Neural progenitor cell (in vitro differentiated cells): ENCODE measurements at regions not wholly inside any gene's neighbourhood (a gene's known extent, or its start where the extent isn't known, plus 50 kb on each side); places are given as distances from the start of the nearest gene placed in this dataset.

Experiments
- DNase-seq: peaks from one replicate; pipeline ENCODE4 v3.0.0-alpha.2; 2016; ENCODE audit warnings: low spot score
- H2AFZ ChIP-seq: fragments of 200-600 bp; sonication (generic); replicated peaks from 2 replicates; pipeline ENCODE4 v1.6.1; 2016; ENCODE audit warnings: antibody characterized with exemption
- H3F3A ChIP-seq: fragments of 200-600 bp; sonication (generic); 2 replicates; pipeline ENCODE4 v1.6.1; 2016; ENCODE audit warnings: antibody characterized with exemption, low read depth
- H3K27ac ChIP-seq: fragments of 200-600 bp; sonication (generic); 2 replicates; pipeline ENCODE4 v1.5.1; 2016; ENCODE audit warnings: mild to moderate bottlenecking
- H3K27me3 ChIP-seq: fragments of 200-600 bp; sonication (generic); 2 replicates; pipeline ENCODE4 v1.6.1; 2016; ENCODE audit warnings: mild to moderate bottlenecking, moderate library complexity
- H3K36me3 ChIP-seq: fragments of 200-600 bp; sonication (generic); 2 replicates; pipeline ENCODE4 v1.5.1; 2016
- H3K4me1 ChIP-seq: fragments of 200-600 bp; sonication (generic); 2 replicates; pipeline ENCODE4 v1.6.1; 2016; ENCODE audit warnings: mixed run types
- H3K4me2 ChIP-seq: fragments of 200-600 bp; sonication (generic); 2 replicates; pipeline ENCODE4 v1.6.1; 2016
- H3K4me3 ChIP-seq: fragments of 200-600 bp; sonication (generic); 2 replicates; pipeline ENCODE4 v1.5.1; 2016
- H3K79me2 ChIP-seq: fragments of 200-600 bp; sonication (generic); 2 replicates; pipeline ENCODE4 v1.6.1; 2016; ENCODE audit warnings: low read depth
- H3K9ac ChIP-seq: fragments of 200-600 bp; sonication (generic); 2 replicates; pipeline ENCODE4 v1.6.1; 2016
- H3K9me3 ChIP-seq: fragments of 200-600 bp; sonication (generic); 2 replicates; pipeline ENCODE4 v1.5.1; 2016; ENCODE audit warnings: low read depth
- H4K20me1 ChIP-seq: fragments of 200-600 bp; sonication (generic); 2 replicates; pipeline ENCODE4 v1.6.1; 2016; ENCODE audit warnings: low read depth
- H3K27ac Mint-ChIP-seq: 3 replicates; pipeline ENCODE4 v1.8.0; 2021; ENCODE audit warnings: mixed read lengths
- H3K27me3 Mint-ChIP-seq: 2 replicates; pipeline ENCODE4 v1.8.0; 2022; ENCODE audit warnings: low read depth, mild to moderate bottlenecking, inconsistent platforms, moderate library complexity, mixed read lengths; ENCODE audit not compliant: insufficient read depth
- H3K36me3 Mint-ChIP-seq: 3 replicates; pipeline ENCODE4 v1.8.0; 2021; ENCODE audit warnings: mixed read lengths
- H3K4me1 Mint-ChIP-seq: 3 replicates; pipeline ENCODE4 v1.8.0; 2021; ENCODE audit warnings: mixed read lengths
- H3K4me3 Mint-ChIP-seq: 3 replicates; pipeline ENCODE4 v1.8.0; 2021; ENCODE audit warnings: mild to moderate bottlenecking, moderate library complexity, mixed read lengths
- H3K9me3 Mint-ChIP-seq: 3 replicates; pipeline ENCODE4 v1.8.0; 2020; ENCODE audit warnings: mixed read lengths
- CTCF ChIP-seq: fragments of 200-600 bp; sonication (generic); IDR thresholded peaks from 2 replicates; pipeline ENCODE4 v1.5.1; 2017; ENCODE audit warnings: antibody characterized with exemption, mild to moderate bottlenecking
- EZH2 ChIP-seq: fragments of 200-600 bp; sonication (generic); IDR thresholded peaks from 2 replicates; pipeline ENCODE4 v1.6.1; 2017; ENCODE audit warnings: antibody characterized with exemption, mild to moderate bottlenecking, moderate library complexity
- EZH2phosphoT487 ChIP-seq: fragments of 200-600 bp; sonication (generic); IDR thresholded peaks from 2 replicates; pipeline ENCODE4 v1.6.1; 2017; ENCODE audit warnings: antibody characterized with exemption

DNA sequence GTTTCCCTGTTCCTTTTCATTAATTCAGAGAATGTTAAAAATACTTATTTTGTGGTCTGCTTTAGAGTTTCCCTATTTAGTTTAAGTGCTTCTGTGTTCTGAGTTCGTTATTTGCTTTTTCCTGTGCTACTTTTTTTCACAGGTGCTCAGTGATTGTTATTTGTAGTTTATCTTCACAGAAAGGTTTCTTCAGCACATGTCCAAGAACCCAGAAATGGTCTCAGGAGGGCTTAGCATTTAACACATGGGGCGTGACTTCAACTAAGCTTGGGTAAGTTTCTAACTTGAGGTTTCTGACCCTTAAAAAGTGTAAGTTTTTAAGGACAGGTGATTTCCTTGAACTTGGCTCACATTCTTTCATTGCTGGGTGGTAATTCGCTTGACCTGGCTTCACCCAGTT lies 157.3 kb downstream of the AASDHPPT start:
- TF ChIP-seq CTCF (no peak), EZH2 (no peak), EZH2phosphoT487 (no peak)
- Histone ChIP-seq H3K4me3 (no peak overlapping the region), H3K79me2 (no peaks in the 10 kb centered on the region), H3K27ac (no peak overlapping the region), H3K36me3 (no peaks in the 10 kb centered on the region), H3F3A (no peaks in the 10 kb centered on the region), H3K4me2 (no peak overlapping the region), H4K20me1 (no peaks in the 10 kb centered on the region), H3K27me3 (no peaks in the 10 kb centered on the region), H3K9me3 (no peaks in the 10 kb centered on the region), H3K9ac (no peak overlapping the region), H2AFZ (no peak overlapping the region), H3K4me1 (peaks cover 27% of the 10 kb centered on the region)
- Mint-ChIP-seq H3K9me3 (peaks cover 11% of the 10 kb centered on the region), H3K4me1 (peaks cover 13% of the 10 kb centered on the region), H3K27ac (no peak overlapping the region), H3K36me3 (no peaks in the 10 kb centered on the region), H3K27me3 (no peaks in the 10 kb centered on the region), H3K4me3 (no peak overlapping the region)
- no peak for DNase-seq

DNA sequence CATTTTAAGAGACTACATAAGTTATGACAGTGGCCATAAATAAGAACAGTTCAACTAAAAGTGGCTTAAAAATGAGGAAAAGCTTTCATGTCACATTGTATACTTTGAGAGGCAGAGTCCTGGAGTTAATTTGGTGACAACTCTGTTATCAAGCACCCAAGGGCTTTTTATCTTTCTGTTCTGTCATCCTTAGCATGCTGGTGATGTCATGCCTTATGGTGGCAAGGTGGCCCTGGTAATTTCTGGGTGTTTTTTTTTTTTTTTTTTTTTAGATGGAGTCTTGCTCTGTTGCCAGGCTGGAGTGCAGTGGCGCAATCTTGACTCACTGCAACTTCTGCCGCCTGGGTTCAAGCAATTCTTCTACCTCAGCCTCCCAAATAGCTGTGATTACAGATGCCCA lies 158.8 kb downstream of the AASDHPPT start:
- Histone ChIP-seq H3K27me3 (no peaks in the 10 kb centered on the region), H3F3A (no peaks in the 10 kb centered on the region), H2AFZ (no peak overlapping the region), H3K27ac (no peak overlapping the region), H3K79me2 (no peaks in the 10 kb centered on the region), H3K9me3 (no peaks in the 10 kb centered on the region), H3K9ac (no peak overlapping the region), H3K36me3 (no peaks in the 10 kb centered on the region), H3K4me3 (no peak overlapping the region), H4K20me1 (no peaks in the 10 kb centered on the region), H3K4me2 (no peak overlapping the region), H3K4me1 (peaks cover 20% of the 10 kb centered on the region)
- no peaks in the 10 kb centered on the region for H3K27me3 Mint-ChIP-seq
- DNase-seq, result no peak
- H3K9me3 Mint-ChIP-seq, result no peaks in the 10 kb centered on the region
- no peak overlapping the region for H3K27ac Mint-ChIP-seq
- H3K36me3 Mint-ChIP-seq, result no peaks in the 10 kb centered on the region
- H3K4me3 Mint-ChIP-seq, result no peak overlapping the region
- peaks cover 13% of the 10 kb centered on the region for H3K4me1 Mint-ChIP-seq
- TF ChIP-seq CTCF (no peak), EZH2 (no peak), EZH2phosphoT487 (no peak)

DNA sequence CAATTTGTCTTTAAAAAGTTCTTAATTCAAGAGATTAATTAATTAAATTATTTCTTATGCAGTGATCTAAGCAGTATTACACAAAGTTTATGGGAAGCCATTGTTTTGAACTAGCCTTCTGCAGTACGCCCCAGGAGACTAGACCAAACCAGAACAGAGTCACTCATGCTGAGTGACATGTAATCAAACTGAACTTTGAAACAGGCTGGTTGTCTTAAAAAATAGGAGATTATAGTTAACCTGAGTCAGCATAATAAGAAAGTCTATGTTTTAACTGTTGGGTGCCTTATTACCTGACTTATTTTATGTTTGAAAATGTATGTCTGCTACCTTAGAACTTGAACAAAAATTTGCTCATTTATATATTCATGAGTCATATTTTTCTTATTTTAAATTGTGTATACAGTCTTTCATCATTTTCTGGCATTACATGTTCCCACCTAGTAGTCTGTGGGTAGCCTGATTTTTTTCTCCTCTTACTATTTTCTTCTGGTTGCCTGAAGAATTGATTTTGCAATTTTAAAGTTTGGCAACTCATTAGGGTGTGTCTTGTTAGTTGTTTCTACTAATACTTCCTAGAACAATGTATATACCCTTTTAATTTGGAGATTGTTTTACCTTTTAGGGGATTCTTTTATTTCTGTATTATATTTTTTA lies 161.4 kb downstream of the AASDHPPT start:
- H3K9me3 ChIP-seq, result no peaks in the 10 kb centered on the region
- H3K4me2 ChIP-seq, result no peak overlapping the region
- peak; percentile 11 for DNase-seq
- no peaks in the 10 kb centered on the region for H4K20me1 ChIP-seq
- peaks cover 13% of the 10 kb centered on the region for H3K4me1 Mint-ChIP-seq
- TF ChIP-seq EZH2phosphoT487 (no peak), CTCF (no peak), EZH2 (no peak)
- H3K4me3 Mint-ChIP-seq, result no peak overlapping the region
- H3K4me1 ChIP-seq, result peaks cover 20% of the 10 kb centered on the region
- no peak overlapping the region for H3K4me3 ChIP-seq
- no peaks in the 10 kb centered on the region for H3K9me3 Mint-ChIP-seq
- H2AFZ ChIP-seq, result no peak overlapping the region
- no peak overlapping the region for H3K27ac Mint-ChIP-seq
- no peaks in the 10 kb centered on the region for H3K36me3 Mint-ChIP-seq
- no peaks in the 10 kb centered on the region for H3K27me3 ChIP-seq
- H3K27ac ChIP-seq, result no peak overlapping the region
- no peaks in the 10 kb centered on the region for H3K79me2 ChIP-seq
- no peaks in the 10 kb centered on the region for H3K27me3 Mint-ChIP-seq
- no peak overlapping the region for H3K9ac ChIP-seq
- H3F3A ChIP-seq, result no peaks in the 10 kb centered on the region
- H3K36me3 ChIP-seq, result no peaks in the 10 kb centered on the region
